ENCODE measurements at regions not wholly inside any gene's neighbourhood (a gene's known extent, or its start where the extent isn't known, plus 50 kb on each side); places are given as distances from the start of the nearest gene placed in this dataset.

DNA sequence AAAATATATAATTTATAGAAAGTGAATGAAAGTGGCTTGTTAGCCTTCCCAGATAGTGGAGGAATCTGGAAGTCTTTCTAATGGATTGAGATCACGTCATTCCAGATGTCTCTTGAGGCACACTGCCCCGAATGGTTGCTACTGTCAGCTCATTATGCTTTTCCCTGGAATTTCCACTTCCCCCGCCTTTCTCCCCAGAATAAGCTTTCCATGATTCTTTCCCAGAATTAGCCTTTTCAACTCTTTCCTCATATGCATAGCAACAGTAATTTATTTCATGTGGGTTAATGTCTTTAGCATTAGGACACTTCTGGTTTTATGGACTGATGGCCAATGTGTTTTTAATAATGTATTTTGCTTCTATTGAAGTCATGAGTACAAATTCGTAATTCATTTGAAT, 81.5 kb downstream of the PALM2AKAP2 start:
- H3K4me3 ChIP-seq (ENCODE audit: insufficient read depth, low read length), result no peak overlapping the region
- peaks cover 31% of the 10 kb centered on the region for H4K20me1 ChIP-seq (ENCODE audit: insufficient read depth, low read length)
- no peak overlapping the region for H3K4me2 ChIP-seq (ENCODE audit: insufficient read depth, low read length)

DNA sequence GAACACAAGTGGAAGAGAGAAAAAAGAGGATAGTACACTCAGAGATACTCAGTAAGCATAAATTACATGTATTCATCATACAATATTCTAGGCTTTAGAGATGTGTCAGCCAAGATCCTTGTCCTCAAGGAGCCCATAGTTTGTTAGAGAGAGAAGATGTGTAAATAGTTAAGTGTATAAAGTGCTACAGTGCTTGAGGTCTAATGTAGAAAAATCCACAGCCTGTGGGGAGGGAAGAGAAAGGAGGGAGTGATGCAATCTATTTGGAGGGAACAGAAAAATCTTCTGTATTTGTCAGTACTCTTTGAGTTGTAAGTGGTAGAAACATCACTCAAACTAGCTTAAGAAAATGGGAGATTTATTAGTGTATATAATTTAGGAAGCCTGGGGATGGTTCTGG, 81.9 kb downstream of the PALM2AKAP2 start:
- H3K4me2 ChIP-seq (ENCODE audit: insufficient read depth, low read length), result no peak overlapping the region
- H3K4me1 ChIP-seq (ENCODE audit: insufficient read depth, low read length), result peaks cover 12% of the 10 kb centered on the region
- H4K20me1 ChIP-seq (ENCODE audit: insufficient read depth, low read length), result peaks cover 28% of the 10 kb centered on the region
- peaks cover 29% of the 10 kb centered on the region for H3K79me2 ChIP-seq (ENCODE audit: insufficient read depth, low read length)
- TF ChIP-seq, protein P1, sequence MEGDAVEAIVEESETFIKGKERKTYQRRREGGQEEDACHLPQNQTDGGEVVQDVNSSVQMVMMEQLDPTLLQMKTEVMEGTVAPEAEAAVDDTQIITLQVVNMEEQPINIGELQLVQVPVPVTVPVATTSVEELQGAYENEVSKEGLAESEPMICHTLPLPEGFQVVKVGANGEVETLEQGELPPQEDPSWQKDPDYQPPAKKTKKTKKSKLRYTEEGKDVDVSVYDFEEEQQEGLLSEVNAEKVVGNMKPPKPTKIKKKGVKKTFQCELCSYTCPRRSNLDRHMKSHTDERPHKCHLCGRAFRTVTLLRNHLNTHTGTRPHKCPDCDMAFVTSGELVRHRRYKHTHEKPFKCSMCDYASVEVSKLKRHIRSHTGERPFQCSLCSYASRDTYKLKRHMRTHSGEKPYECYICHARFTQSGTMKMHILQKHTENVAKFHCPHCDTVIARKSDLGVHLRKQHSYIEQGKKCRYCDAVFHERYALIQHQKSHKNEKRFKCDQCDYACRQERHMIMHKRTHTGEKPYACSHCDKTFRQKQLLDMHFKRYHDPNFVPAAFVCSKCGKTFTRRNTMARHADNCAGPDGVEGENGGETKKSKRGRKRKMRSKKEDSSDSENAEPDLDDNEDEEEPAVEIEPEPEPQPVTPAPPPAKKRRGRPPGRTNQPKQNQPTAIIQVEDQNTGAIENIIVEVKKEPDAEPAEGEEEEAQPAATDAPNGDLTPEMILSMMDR (IDR thresholded peaks at IDR 0.05; ENCODE audit: extremely low read depth, low read depth, low read length), result no peak
- no peak overlapping the region for H3K27ac ChIP-seq (ENCODE audit: low read depth, low read length)
- no peaks in the 10 kb centered on the region for H3K36me3 ChIP-seq (ENCODE audit: insufficient read depth, low read length)
- H3K9me3 ChIP-seq (ENCODE audit: low read depth, low read length), result no peaks in the 10 kb centered on the region
- no peak for DNase-seq (ENCODE audit: insufficient read length, low spot score, missing footprints)
- no peaks in the 10 kb centered on the region for H3K27me3 ChIP-seq (ENCODE audit: insufficient read depth, low read length)
- H3K4me3 ChIP-seq (ENCODE audit: insufficient read depth, low read length), result no peak overlapping the region
- H2AFZ ChIP-seq (ENCODE audit: low read length), result no peak overlapping the region

More for the DNA sequence above, 81.5 kb downstream of the PALM2AKAP2 start:
- Histone ChIP-seq H3K4me1 (ENCODE audit: insufficient read depth, low read length) (peaks cover 12% of the 10 kb centered on the region), H3K9me3 (ENCODE audit: low read depth, low read length) (no peaks in the 10 kb centered on the region), H3K36me3 (ENCODE audit: insufficient read depth, low read length) (no peaks in the 10 kb centered on the region), H3K79me2 (ENCODE audit: insufficient read depth, low read length) (peaks cover 31% of the 10 kb centered on the region), H3K27me3 (ENCODE audit: insufficient read depth, low read length) (no peaks in the 10 kb centered on the region), H2AFZ (ENCODE audit: low read length) (no peak overlapping the region), H3K27ac (ENCODE audit: low read depth, low read length) (no peak overlapping the region)
- TF ChIP-seq, protein P1 (IDR thresholded peaks at IDR 0.05; ENCODE audit: extremely low read depth, low read depth, low read length), result no peak
- DNase-seq (ENCODE audit: insufficient read length, low spot score, missing footprints), result no peak

DNA sequence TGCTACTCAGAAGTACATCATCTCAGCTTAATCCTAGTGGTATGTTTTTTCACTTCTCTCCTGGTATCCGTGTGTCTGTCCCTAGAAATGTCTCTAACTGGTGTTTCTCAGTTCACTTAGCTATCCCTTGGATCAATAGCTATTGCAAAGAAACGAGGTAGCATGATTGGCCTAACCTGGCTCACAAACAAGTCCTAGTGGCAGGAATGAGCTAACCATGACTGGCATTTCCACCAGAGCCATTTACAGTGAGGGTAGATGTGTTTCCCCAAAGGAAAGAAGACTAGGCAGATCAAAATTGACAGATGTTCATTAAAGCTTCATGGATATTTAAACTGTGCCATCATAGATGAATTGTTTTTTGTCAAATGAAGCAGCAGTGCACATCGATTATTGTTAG, 82.5 kb downstream of the PALM2AKAP2 start:
- Histone ChIP-seq H3K79me2 (ENCODE audit: insufficient read depth, low read length) (peaks cover 25% of the 10 kb centered on the region), H3K4me3 (ENCODE audit: insufficient read depth, low read length) (no peak overlapping the region), H2AFZ (ENCODE audit: low read length) (no peak overlapping the region), H3K4me1 (ENCODE audit: insufficient read depth, low read length) (peaks cover 12% of the 10 kb centered on the region), H3K27ac (ENCODE audit: low read depth, low read length) (no peak overlapping the region), H4K20me1 (ENCODE audit: insufficient read depth, low read length) (peaks cover 27% of the 10 kb centered on the region), H3K36me3 (ENCODE audit: insufficient read depth, low read length) (no peaks in the 10 kb centered on the region), H3K9me3 (ENCODE audit: low read depth, low read length) (no peaks in the 10 kb centered on the region), H3K4me2 (ENCODE audit: insufficient read depth, low read length) (no peak overlapping the region), H3K27me3 (ENCODE audit: insufficient read depth, low read length) (no peaks in the 10 kb centered on the region)
- TF ChIP-seq, protein P1 (IDR thresholded peaks at IDR 0.05; ENCODE audit: extremely low read depth, low read depth, low read length), result no peak
- no peak for DNase-seq (ENCODE audit: insufficient read length, low spot score, missing footprints)

DNA sequence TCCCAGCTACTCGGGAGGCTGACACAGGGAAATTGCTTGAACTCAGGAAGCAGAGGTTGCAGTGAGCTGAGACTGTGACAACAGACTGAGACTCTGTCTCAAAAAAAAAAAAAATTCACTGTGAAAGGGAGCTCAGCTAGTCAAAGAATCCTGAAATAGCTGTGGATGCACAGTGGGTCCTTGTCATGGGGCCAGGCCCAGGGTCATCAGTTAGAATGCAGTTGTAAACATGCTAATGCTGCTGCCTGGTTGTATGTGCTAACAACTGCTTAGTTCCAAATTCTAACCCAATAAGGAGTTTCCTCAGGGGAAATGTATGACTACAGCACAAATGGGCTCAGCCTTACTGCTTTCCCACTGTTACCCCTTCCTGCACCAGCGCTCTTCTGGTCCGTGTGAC, 84.0 kb downstream of the PALM2AKAP2 start:
- Histone ChIP-seq H3K9me3 (ENCODE audit: low read depth, low read length) (no peaks in the 10 kb centered on the region), H3K4me1 (ENCODE audit: insufficient read depth, low read length) (peaks cover 12% of the 10 kb centered on the region), H2AFZ (ENCODE audit: low read length) (no peak overlapping the region), H3K4me2 (ENCODE audit: insufficient read depth, low read length) (no peak overlapping the region), H3K4me3 (ENCODE audit: insufficient read depth, low read length) (no peak overlapping the region), H4K20me1 (ENCODE audit: insufficient read depth, low read length) (peaks cover 27% of the 10 kb centered on the region), H3K79me2 (ENCODE audit: insufficient read depth, low read length) (peaks cover 17% of the 10 kb centered on the region), H3K36me3 (ENCODE audit: insufficient read depth, low read length) (no peaks in the 10 kb centered on the region), H3K27me3 (ENCODE audit: insufficient read depth, low read length) (no peaks in the 10 kb centered on the region), H3K27ac (ENCODE audit: low read depth, low read length) (no peak overlapping the region)
- no peak for DNase-seq (ENCODE audit: insufficient read length, low spot score, missing footprints)
- TF ChIP-seq, protein P1 (IDR thresholded peaks at IDR 0.05; ENCODE audit: extremely low read depth, low read depth, low read length), result no peak
